ENCODE measurements at regions not wholly inside any gene's neighbourhood (a gene's known extent, or its start where the extent isn't known, plus 50 kb on each side); places are given as distances from the start of the nearest gene placed in this dataset.

DNA sequence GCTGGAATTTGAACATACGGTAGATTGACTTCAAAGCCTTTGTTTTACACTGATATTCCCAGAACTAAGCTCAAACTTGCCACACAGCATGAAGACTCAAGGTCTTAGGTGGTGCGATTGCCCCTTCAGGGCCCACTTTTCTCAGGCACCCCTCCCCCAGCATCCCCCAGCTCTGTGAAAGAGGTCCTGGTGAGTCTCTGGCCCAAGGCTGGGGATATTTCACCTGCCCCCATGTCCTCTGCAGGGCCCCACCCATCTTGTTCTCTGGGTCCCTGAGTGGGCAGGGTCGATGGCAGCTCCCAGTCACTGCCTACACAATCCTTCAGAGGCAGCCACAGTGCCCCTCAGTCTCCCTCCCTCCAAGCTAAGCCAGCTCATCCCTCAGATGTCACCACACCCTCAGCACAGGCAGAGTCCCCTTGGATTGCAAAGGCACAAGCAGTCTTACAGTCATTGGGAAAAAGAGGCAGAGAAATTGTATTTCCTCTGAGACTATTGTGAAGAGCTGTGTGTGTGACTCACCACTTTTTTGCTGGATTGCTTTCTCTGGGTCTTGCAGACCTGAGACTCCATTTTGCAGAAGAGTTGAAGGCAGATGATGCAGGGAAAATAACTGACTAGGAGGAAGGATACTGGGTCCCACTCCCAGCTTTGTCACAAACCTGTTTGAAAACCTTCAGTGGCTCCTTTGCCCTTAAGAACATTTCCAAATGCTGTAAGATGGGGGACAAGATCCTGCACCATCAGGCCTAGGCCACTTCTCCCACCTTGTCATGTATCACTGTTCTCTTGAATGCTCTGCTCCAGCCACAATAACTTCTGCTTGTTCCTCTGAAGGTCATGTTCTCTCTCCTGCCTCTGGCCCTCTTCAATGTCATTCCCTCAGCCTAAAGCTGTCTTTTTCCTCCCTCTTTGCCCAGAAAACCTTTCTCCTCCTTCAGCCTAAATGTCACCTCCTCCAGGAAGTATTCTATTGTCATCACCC, 119.1 kb upstream of the GRIK3 start:
- POLR2A ChIA-PET, result no interaction called here
- H3K9me3 Mint-ChIP-seq, result peaks cover 2% of the 10 kb centered on the region

DNA sequence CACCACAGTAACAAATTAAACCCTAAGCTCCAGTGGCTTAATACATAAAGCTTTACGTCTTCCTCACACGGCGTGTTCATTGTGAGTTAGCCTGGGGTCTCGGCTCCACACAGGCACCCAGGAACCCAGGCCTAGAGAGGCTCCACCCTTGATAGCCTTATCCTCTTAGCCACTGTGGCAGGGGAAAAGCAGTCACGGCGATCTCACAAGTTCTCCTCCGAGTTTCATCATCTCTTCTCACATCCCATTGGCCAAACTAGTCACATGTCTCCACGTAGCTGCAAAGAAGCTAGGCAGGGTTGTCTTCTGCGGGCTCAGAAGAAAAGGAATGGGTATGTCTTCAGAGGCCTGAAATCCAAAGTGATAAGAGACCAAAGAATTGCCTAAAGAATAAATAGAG, 122.3 kb upstream of the GRIK3 start:
- no peak overlapping the region for H3K4me3 Mint-ChIP-seq
- intact Hi-C loops (cut with micrococcal nuclease), result no loop called here
- H3K27me3 Mint-ChIP-seq, result peaks cover 12% of the 10 kb centered on the region
- H3K4me1 Mint-ChIP-seq (ENCODE audit: low read depth), result no peaks in the 10 kb centered on the region
- no peaks in the 10 kb centered on the region for H3K36me3 Mint-ChIP-seq
- DNase-seq, result no peak
- ChIA-PET CTCF (no interaction called here), POLR2A (no interaction called here)
- H3K9me3 Mint-ChIP-seq, result peaks cover 2% of the 10 kb centered on the region
- no peak overlapping the region for H3K27ac Mint-ChIP-seq

More for the DNA sequence above, 119.1 kb upstream of the GRIK3 start:
- no peak overlapping the region for H3K4me3 Mint-ChIP-seq
- H3K27me3 Mint-ChIP-seq, result peaks cover 12% of the 10 kb centered on the region
- no peak overlapping the region for H3K27ac Mint-ChIP-seq
- DNase-seq, result no peak
- H3K4me1 Mint-ChIP-seq (ENCODE audit: low read depth), result no peaks in the 10 kb centered on the region
- H3K36me3 Mint-ChIP-seq, result no peaks in the 10 kb centered on the region
- intact Hi-C loops (cut with micrococcal nuclease), result no loop called here
- CTCF ChIA-PET, result no interaction called here

DNA sequence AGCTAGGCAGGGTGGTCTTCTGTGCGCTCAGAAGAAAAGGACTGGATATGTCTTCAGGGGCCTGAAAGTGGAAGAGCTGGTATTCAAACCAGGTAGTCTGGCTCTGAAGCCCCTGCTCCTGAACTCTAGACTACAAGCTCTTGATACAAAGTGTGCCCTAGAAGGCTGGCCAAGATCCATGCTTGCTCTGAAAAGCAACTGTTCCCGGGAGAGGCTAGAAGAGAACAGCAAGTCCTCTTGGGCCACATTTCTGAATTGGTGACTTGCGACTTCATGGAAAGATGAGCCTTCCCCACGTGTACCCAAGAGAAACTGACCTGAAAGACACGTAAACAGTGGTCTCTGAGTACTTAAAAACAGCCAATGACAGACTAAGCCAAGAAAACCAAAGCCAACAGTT, 123.3 kb upstream of the GRIK3 start:
- Mint-ChIP-seq H3K36me3 (no peaks in the 10 kb centered on the region), H3K4me3 (no peak overlapping the region), H3K27ac (no peak overlapping the region), H3K4me1 (ENCODE audit: low read depth) (no peaks in the 10 kb centered on the region), H3K27me3 (peaks cover 9% of the 10 kb centered on the region), H3K9me3 (peaks cover 5% of the 10 kb centered on the region)
- CTCF ChIA-PET, result no interaction called here
- DNase-seq, result no peak
- intact Hi-C loops (cut with micrococcal nuclease), result no loop called here
- POLR2A ChIA-PET, result no interaction called here

DNA sequence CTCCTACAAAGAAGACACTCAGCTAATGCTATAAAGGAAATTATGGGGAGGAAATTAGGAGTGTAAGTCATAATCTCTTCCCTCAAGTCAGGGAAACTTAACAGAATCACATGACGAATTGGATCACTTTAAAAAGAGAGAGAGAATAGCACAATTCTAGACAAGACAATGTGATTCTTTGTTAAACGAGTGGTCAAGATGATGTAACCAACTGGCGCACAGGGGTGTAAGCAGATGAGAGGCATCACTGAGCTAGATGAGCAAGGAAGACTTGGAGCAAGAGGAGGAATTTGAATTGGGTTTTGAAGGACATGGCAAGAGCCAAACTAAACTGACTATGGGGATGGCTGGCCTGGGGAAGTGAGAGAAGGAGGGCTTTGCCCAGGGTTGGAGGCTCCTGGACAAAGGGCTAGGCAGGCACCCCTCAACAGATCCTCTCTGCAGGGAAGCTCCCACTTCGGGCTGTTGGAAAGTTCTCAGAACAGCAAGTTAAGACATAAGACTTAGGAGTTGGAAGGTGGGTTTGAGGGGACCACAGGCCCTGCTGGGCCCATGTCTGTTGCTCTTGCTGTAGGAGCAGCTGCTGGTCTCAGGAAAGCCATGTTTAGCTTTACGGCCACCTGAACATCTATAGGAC, 123.9 kb upstream of the GRIK3 start:
- Mint-ChIP-seq H3K27ac (no peak overlapping the region), H3K4me3 (no peak overlapping the region)
- POLR2A ChIA-PET, result no interaction called here

DNA sequence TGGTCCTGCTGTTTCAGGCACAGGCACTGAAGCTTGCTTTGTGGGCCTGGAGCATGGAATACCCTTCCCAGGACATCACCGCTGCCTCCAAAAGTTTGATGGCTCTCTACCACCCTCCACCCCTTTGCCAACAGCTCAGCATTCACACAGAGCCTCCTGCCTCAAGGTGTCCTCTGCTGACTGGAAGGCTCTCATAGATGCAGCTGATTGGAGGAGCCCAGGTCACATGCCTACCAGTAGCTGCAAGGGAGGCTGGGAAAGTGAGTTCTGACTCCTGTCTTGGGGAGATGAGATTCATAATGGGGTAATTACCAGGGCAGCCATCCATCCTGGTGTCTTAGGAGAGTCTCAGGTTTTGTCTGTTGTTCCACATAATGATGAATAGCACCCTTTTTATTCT, 124.8 kb upstream of the GRIK3 start:
- H3K27ac Mint-ChIP-seq, result no peak overlapping the region
- CTCF ChIA-PET, result no interaction called here
- peaks cover 5% of the 10 kb centered on the region for H3K9me3 Mint-ChIP-seq
- POLR2A ChIA-PET, result no interaction called here
- no peaks in the 10 kb centered on the region for H3K36me3 Mint-ChIP-seq
- H3K4me3 Mint-ChIP-seq, result no peak overlapping the region
- H3K4me1 Mint-ChIP-seq (ENCODE audit: low read depth), result no peaks in the 10 kb centered on the region
- peak; percentile 9 for DNase-seq
- intact Hi-C loops (cut with micrococcal nuclease), result no loop called here
- peaks cover 7% of the 10 kb centered on the region for H3K27me3 Mint-ChIP-seq

More for the DNA sequence above, 123.9 kb upstream of the GRIK3 start:
- peaks cover 5% of the 10 kb centered on the region for H3K9me3 Mint-ChIP-seq
- H3K4me1 Mint-ChIP-seq (ENCODE audit: low read depth), result no peaks in the 10 kb centered on the region
- no peaks in the 10 kb centered on the region for H3K36me3 Mint-ChIP-seq
- CTCF ChIA-PET, result no interaction called here
- intact Hi-C loops (cut with micrococcal nuclease), result no loop called here
- H3K27me3 Mint-ChIP-seq, result peaks cover 9% of the 10 kb centered on the region
- DNase-seq, result no peak

DNA sequence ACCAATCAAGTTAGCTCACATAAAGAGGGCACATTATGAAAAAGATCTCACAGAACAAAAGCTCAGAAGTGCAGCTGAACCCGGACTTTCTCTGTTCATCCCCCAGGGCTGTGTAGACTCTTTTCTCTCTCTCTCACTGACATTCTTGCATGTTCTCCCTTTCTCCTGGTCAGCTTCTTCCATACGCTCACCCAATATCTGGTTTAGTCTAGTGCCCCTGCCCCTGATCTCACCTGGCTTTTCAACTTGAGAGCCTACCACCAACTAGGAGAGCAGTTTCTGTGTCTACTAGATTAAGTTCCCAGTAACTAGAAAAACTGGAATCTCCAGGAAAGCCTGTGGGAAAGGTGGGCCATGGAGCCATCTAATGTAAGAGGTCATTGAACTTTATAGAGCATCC, 126.9 kb upstream of the GRIK3 start:
- H3K4me1 Mint-ChIP-seq (ENCODE audit: low read depth), result no peaks in the 10 kb centered on the region
- CTCF ChIA-PET, result no interaction called here
- no peak overlapping the region for H3K27ac Mint-ChIP-seq
- no peaks in the 10 kb centered on the region for H3K27me3 Mint-ChIP-seq
- no peak for DNase-seq
- no peak overlapping the region for H3K4me3 Mint-ChIP-seq
- H3K36me3 Mint-ChIP-seq, result no peaks in the 10 kb centered on the region
- intact Hi-C loops (cut with micrococcal nuclease), result no loop called here
- POLR2A ChIA-PET, result no interaction called here
- peaks cover 7% of the 10 kb centered on the region for H3K9me3 Mint-ChIP-seq

DNA sequence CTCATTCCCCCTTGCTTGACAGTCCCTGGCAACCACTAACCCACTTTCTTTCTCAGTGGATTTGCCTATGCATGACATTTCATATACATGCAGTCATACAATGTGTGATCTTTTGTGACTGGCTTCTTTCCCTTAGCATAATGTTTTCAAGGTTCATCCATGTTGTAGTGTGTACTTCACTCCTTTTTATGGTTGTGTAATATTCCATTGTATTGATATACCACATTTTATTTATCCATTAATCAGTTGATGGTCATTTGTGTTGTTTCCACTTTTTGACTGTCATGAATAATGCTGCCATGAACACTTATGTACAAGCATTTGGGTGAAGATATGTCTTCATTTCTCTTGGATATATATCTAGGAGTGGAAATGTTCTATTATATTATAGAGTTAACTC, 127.7 kb upstream of the GRIK3 start:
- no peak overlapping the region for H3K27ac Mint-ChIP-seq
- peaks cover 3% of the 10 kb centered on the region for H3K27me3 Mint-ChIP-seq
- H3K4me1 Mint-ChIP-seq (ENCODE audit: low read depth), result no peaks in the 10 kb centered on the region
- H3K36me3 Mint-ChIP-seq, result no peaks in the 10 kb centered on the region
- POLR2A ChIA-PET, result no interaction called here
- peaks cover 7% of the 10 kb centered on the region for H3K9me3 Mint-ChIP-seq
- CTCF ChIA-PET, result no interaction called here
- no peak for DNase-seq
- intact Hi-C loops (cut with micrococcal nuclease), result no loop called here
- H3K4me3 Mint-ChIP-seq, result no peak overlapping the region

DNA sequence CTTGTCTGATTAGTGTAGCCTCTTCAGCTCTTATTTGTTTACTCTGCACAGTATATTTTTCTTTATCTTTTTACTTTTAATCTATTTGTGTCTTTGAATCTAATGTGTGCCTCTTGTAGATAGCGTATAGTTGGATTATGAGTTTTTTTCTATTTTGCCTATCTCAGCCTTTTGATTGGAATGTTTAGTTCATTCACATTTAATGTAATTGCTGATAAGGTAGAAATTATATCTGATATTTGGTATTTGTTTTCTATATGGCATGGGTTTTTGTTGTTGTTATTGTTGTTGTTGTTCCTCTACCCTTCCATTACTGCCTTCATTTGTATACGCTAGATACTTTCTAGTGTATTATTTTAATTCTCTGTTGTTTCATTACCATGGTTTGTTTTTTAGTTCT, 131.7 kb upstream of the GRIK3 start:
- intact Hi-C loops (cut with micrococcal nuclease), result no loop called here
- Mint-ChIP-seq H3K27me3 (peaks cover 11% of the 10 kb centered on the region), H3K9me3 (peaks cover 10% of the 10 kb centered on the region), H3K27ac (no peak overlapping the region), H3K4me1 (ENCODE audit: low read depth) (no peaks in the 10 kb centered on the region), H3K36me3 (no peaks in the 10 kb centered on the region), H3K4me3 (no peak overlapping the region)
- DNase-seq, result no peak
- CTCF ChIA-PET, result no interaction called here
- POLR2A ChIA-PET, result no interaction called here

DNA sequence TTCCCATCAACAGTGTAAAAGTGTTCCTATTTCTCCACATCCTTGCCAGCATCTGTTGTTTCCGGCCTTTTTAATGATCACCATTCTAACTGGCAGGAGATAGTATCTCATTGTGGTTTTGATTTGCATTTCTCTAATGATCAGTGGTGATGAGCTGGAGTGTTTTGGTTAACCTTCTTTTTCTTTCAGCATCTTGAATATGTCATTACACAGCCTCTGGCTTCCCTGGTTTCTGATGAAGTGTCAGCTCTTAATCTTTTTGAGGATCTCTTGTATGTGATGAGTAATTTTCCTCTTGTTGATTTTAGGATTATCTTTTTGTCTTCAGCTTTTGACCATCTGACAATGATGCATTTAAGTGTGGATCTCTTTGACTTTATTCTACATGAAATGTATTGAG, 133.2 kb upstream of the GRIK3 start:
- Mint-ChIP-seq H3K4me1 (ENCODE audit: low read depth) (no peaks in the 10 kb centered on the region), H3K4me3 (no peak overlapping the region)
- POLR2A ChIA-PET, result no interaction called here

DNA sequence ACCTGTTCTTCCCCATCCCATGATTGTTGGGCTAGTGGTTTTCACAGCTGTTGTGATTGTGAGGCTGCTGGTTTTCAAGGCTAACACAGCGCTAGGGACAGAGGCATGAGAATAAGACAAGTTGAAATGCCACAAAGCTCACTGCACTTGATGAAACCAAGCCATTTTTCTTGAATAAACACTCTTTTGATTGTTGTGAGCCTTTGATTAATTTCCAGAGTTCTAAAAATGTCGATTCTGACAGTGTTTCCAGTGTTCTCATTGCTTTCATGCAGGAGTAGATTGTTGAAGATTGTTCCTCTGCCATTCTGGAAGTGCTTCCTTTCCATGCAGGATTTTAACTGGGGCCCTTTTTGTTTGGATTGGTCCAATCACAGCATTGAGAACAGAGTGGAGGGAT, 134.9 kb upstream of the GRIK3 start:
- CTCF ChIA-PET, result no interaction called here
- H3K27me3 Mint-ChIP-seq, result peaks cover 19% of the 10 kb centered on the region
- no peak for DNase-seq
- intact Hi-C loops (cut with micrococcal nuclease), result no loop called here
- H3K27ac Mint-ChIP-seq, result no peak overlapping the region
- H3K36me3 Mint-ChIP-seq, result no peaks in the 10 kb centered on the region
- H3K4me1 Mint-ChIP-seq (ENCODE audit: low read depth), result no peaks in the 10 kb centered on the region
- H3K9me3 Mint-ChIP-seq, result peaks cover 7% of the 10 kb centered on the region
- H3K4me3 Mint-ChIP-seq, result no peak overlapping the region
- POLR2A ChIA-PET, result no interaction called here

More for the DNA sequence above, 133.2 kb upstream of the GRIK3 start:
- CTCF ChIA-PET, result no interaction called here
- DNase-seq, result no peak
- Mint-ChIP-seq H3K36me3 (no peaks in the 10 kb centered on the region), H3K27me3 (peaks cover 13% of the 10 kb centered on the region), H3K27ac (no peak overlapping the region), H3K9me3 (peaks cover 7% of the 10 kb centered on the region)
- intact Hi-C loops (cut with micrococcal nuclease), result no loop called here

DNA sequence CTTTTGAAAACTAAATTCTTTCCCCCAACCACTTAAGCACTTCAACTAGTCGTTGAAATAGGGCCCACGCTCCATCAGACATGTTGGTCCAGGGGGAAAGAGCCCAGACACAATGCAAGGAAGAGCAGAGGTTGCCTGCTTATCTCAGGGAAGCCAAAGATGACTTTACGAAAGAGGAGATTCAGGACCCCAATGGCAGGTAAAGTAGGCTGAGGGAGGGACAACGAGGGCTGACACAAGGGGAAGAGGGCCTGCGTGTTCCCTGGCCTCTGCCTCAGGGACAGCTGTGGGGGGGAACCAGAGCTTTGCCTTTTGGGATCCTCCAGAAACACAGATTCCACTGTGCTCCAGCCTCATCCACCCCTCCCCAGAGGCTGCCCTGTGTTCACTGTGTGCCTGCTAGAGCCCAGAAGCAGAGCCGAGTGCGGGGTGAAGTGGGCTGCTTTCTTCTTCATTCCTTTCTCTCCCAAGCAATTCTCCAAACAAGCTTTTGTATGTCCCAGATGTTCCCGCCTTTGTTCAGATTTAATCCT, 135.5 kb upstream of the GRIK3 start:
- H3K4me3 Mint-ChIP-seq, result no peak overlapping the region
- ChIA-PET CTCF (no interaction called here), POLR2A (no interaction called here)
- H3K27me3 Mint-ChIP-seq, result peaks cover 19% of the 10 kb centered on the region
- no peak for DNase-seq
- intact Hi-C loops (cut with micrococcal nuclease), result no loop called here
- H3K9me3 Mint-ChIP-seq, result peaks cover 7% of the 10 kb centered on the region
- no peaks in the 10 kb centered on the region for H3K4me1 Mint-ChIP-seq (ENCODE audit: low read depth)
- no peak overlapping the region for H3K27ac Mint-ChIP-seq
- H3K36me3 Mint-ChIP-seq, result no peaks in the 10 kb centered on the region

DNA sequence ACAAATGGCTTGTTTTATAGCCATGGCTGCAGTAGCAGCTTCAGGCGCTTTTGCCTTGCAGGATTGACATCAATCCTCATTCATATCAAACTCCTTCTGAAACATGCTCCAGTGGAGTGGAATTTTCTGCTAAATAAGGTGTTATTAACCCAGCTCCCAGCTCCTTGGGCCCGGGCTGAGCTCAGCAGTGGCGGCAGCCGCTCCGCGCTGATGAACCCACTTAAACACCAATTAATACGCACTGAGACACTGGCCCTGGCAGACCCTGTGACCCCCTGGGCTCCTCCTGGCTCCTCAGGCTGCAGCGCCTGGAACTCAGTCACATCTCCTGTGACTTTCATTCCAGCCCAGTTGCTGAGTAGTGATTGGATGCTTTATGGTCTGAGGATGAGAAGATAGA, 137.4 kb upstream of the GRIK3 start:
- Mint-ChIP-seq H3K4me3 (no peak overlapping the region), H3K27ac (no peak overlapping the region), H3K36me3 (no peaks in the 10 kb centered on the region), H3K27me3 (peaks cover 23% of the 10 kb centered on the region), H3K9me3 (peaks cover 3% of the 10 kb centered on the region), H3K4me1 (ENCODE audit: low read depth) (no peaks in the 10 kb centered on the region)
- intact Hi-C loops (cut with micrococcal nuclease), result no loop called here
- ChIA-PET CTCF (no interaction called here), POLR2A (no interaction called here)
- no peak for DNase-seq

DNA sequence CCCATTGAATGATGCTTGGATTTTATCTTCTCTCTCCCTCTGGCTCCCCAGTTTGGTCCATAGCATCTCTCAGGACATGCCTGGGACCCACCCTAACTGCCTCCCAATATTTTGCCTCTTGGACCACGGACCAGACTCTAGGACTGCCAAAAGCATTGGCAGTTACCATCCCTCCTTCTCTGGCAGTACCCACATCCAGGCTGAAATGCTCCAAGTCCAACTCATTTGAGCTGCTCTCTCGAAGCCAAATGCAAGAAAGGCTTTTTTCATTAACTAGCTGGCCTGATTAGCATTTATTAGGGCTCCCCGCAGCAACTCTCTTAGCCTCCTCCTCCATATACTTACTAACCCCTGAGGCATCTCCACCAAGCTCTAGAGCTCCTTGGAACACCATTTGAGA, 140.0 kb upstream of the GRIK3 start:
- Mint-ChIP-seq H3K27ac (no peak overlapping the region), H3K4me3 (no peak overlapping the region), H3K36me3 (no peaks in the 10 kb centered on the region), H3K9me3 (no peaks in the 10 kb centered on the region), H3K4me1 (ENCODE audit: low read depth) (no peaks in the 10 kb centered on the region), H3K27me3 (peaks cover 17% of the 10 kb centered on the region)
- CTCF ChIA-PET, result no interaction called here
- intact Hi-C loops (cut with micrococcal nuclease), result no loop called here
- no peak for DNase-seq
- POLR2A ChIA-PET, result no interaction called here

Measured in activated CD4-positive, alpha-beta memory T cell treated with anti-CD3 and anti-CD28 coated beads for 36 hours (primary cell).